Lung (tissue), 11 donors: ENCODE measurements at regions not wholly inside any gene's neighbourhood (a gene's known extent, or its start where the extent isn't known, plus 50 kb on each side); places are given as distances from the start of the nearest gene placed in this dataset.

Experiments
- ATAC-seq: fragments of 200-7000 bp; cut with Tn5 transposase; one replicate; pipeline ENCODE4 v1.9.1; 2020; ENCODE audit warnings: moderate number of reproducible peaks; ENCODE audit not compliant: insufficient read depth, low FRiP score
- DNase-seq, 3 donors: peaks; one replicate each; pipeline ENCODE4 v3.0.0-alpha.2; 2013 to 2017
- H3K27ac ChIP-seq, 2 donors: one replicate each; pipeline ENCODE4 v1.5.1; 2013; ENCODE audit warnings: mild to moderate bottlenecking in 2 of 2, moderate library complexity in 2 of 2, control low read depth in 1 of 2, inconsistent platforms in 1 of 2, low read depth in 1 of 2, low read length in 1 of 2
- H3K27me3 ChIP-seq, 3 donors: one replicate each; pipeline ENCODE4 v1.5.1; 2013; ENCODE audit warnings: low read length in 2 of 3; ENCODE audit not compliant: control insufficient read depth in 3 of 3, insufficient read depth in 3 of 3
- H3K36me3 ChIP-seq, 4 donors: one replicate each; pipeline ENCODE4 v1.5.1; 2013; ENCODE audit warnings: low read length in 4 of 4, mild to moderate bottlenecking in 1 of 4, moderate library complexity in 1 of 4; ENCODE audit not compliant: control insufficient read depth in 4 of 4, insufficient read depth in 4 of 4
- H3K4me1 ChIP-seq, 5 donors: one replicate each; pipeline ENCODE4 v1.5.1; 2013; ENCODE audit warnings: low read length in 5 of 5, mild to moderate bottlenecking in 2 of 5, moderate library complexity in 1 of 5; ENCODE audit not compliant: control insufficient read depth in 5 of 5, insufficient read depth in 5 of 5
- H3K4me3 ChIP-seq: one replicate; pipeline ENCODE4 v1.5.1; 2013; ENCODE audit warnings: mild to moderate bottlenecking, control low read depth, moderate library complexity
- H3K9ac ChIP-seq, 2 donors: one replicate each; pipeline ENCODE4 v1.5.1; 2013; ENCODE audit warnings: low read length in 2 of 2, control low read depth in 1 of 2; ENCODE audit not compliant: insufficient read depth in 1 of 2
- H3K9me3 ChIP-seq, 4 donors: one replicate each; pipeline ENCODE4 v1.5.1; 2013; ENCODE audit warnings: low read length in 3 of 4, mild to moderate bottlenecking in 1 of 4, moderate library complexity in 1 of 4; ENCODE audit not compliant: control insufficient read depth in 4 of 4, insufficient read depth in 3 of 4
- WGBS, 2 donors: extraction: QIAGEN DNeasy Blood & Tissue Kit; methylation state at CpG; one replicate each; pipeline ENCODE4 v1.1.7; 2013; 5-methylcytosine and 5-hydroxymethylcytosine counted together
- TF ChIP-seq, protein P1 (sequence below): IDR thresholded peaks from 2 replicates; pipeline ENCODE4 v1.5.1; 2012; ENCODE audit warnings: mild to moderate bottlenecking; ENCODE audit errors: control extremely low read depth, extremely low read depth
- donor health status: control.
- donor health status: control.
- donor health status: Bipolar disorder and iron deficiency.
- donor health status: healthy.
- donor health status: DM: yes; HTN: yes; CAD: no.

DNA sequence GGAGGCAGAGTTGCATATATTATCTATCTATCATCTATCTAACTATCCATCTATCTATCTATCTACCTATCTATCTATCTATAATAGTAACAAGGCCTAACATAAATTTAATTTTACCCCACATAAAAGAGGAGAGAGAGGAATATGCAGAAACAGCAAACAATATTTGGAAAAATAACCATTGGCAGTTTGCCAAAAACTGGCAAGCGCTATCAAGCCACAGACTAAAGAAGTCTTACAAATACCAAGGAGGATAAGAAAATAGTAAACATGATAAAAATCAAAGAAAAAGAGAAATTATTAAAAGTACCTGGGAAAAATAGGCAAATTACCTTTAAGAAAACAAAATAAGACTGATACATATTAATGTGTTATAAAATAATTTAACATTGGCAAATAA lies 230.8 kb downstream of the CPXCR1 start:
- Histone ChIP-seq H3K36me3 (no peaks in the 10 kb centered on the region), H3K9me3 (no peaks in the 10 kb centered on the region), H3K9ac (no peak overlapping the region), H3K4me1 (no peaks in the 10 kb centered on the region), H3K4me3 (no peak overlapping the region), H3K27me3 (no peaks in the 10 kb centered on the region), H3K27ac (no peak overlapping the region)
- WGBS, 2 donors = 72 to 73% methylated on average over 1 of the region's 1 CpG
- TF ChIP-seq, protein P1, sequence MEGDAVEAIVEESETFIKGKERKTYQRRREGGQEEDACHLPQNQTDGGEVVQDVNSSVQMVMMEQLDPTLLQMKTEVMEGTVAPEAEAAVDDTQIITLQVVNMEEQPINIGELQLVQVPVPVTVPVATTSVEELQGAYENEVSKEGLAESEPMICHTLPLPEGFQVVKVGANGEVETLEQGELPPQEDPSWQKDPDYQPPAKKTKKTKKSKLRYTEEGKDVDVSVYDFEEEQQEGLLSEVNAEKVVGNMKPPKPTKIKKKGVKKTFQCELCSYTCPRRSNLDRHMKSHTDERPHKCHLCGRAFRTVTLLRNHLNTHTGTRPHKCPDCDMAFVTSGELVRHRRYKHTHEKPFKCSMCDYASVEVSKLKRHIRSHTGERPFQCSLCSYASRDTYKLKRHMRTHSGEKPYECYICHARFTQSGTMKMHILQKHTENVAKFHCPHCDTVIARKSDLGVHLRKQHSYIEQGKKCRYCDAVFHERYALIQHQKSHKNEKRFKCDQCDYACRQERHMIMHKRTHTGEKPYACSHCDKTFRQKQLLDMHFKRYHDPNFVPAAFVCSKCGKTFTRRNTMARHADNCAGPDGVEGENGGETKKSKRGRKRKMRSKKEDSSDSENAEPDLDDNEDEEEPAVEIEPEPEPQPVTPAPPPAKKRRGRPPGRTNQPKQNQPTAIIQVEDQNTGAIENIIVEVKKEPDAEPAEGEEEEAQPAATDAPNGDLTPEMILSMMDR = no peak
- no peak for ATAC-seq
- DNase-seq = peak in 1 of 3 donors; percentile 1

DNA sequence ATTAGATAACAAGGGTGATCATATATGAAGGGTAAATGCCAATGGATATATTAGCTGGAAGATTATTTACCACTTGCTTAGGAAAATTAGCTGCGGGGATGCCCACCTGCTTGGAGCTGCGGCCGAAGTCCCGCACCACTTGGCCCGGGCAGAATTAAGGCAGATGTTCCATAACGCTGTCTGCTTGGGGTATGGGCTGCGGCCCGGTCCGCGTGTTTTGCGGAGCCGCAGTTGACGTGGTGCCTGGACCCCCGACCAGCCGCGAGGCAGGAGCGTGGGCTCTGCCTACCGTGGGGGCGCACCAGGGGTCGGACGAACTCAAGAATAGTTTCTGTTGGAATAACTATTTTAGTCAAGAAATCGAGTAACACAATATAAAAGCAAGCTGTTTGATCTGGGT lies 235.2 kb downstream of the CPXCR1 start:
- H3K9ac ChIP-seq = no peak overlapping the region
- H3K4me1 ChIP-seq = no peaks in the 10 kb centered on the region
- H3K9me3 ChIP-seq = no peaks in the 10 kb centered on the region
- no peak overlapping the region for H3K27ac ChIP-seq
- TF ChIP-seq, protein P1 = no peak
- H3K36me3 ChIP-seq = no peaks in the 10 kb centered on the region
- 89 to 93% methylated on average over 20 to 22 of the region's 22 CpGs for WGBS, 2 donors
- DNase-seq = no peak
- H3K4me3 ChIP-seq = no peak overlapping the region
- no peak for ATAC-seq
- peaks cover 0 to 2% (median 2%) of the 10 kb centered on the region in 3 donors for H3K27me3 ChIP-seq

DNA sequence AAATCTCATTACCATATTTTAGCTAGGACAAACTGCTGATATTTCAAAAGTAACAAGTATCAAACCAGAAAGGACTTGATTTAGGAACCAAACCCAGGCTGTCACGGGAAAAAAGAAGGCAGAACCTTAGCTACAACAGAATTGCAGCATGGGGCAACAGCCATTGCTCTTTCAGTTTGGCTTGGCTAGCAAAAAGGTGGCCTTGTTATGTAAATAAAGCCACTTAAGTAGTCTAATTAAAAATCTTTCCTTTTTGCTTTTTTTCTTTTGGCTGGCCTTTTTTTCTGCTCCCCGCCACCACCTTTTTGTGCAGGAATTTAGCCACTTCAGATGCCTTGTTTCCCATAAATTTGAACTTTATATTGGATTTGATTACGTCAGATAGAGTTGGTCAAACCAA lies 235.9 kb downstream of the CPXCR1 start:
- Histone ChIP-seq H3K27me3 (peaks cover 0 to 2% (median 2%) of the 10 kb centered on the region in 3 donors), H3K27ac (no peak overlapping the region), H3K4me1 (no peaks in the 10 kb centered on the region), H3K36me3 (no peaks in the 10 kb centered on the region), H3K9ac (no peak overlapping the region), H3K9me3 (no peaks in the 10 kb centered on the region), H3K4me3 (no peak overlapping the region)
- TF ChIP-seq, protein P1 = no peak
- WGBS, 2 donors = 69 to 87% methylated on average over 3 of the region's 3 CpGs
- no peak for DNase-seq
- ATAC-seq = no peak

DNA sequence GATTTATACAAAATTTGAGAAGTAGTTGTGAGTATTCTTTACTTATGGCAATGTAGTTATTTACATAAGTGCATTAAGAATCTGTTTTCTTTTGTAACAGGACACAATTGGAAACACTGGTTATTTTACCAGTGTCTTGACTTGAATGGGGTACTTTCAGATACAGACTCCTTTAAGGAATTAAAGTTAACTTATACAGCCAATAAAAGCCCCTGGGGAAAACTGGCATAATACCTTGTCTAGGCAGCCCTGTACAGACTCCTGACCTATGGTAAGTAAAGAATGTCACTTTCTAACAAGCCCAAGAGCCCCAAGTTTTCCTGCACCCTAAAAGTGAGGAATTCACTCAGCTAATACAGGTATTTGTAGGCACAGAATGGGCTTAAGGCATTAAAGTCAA lies 241.8 kb downstream of the CPXCR1 start:
- no peaks in the 10 kb centered on the region for H3K9me3 ChIP-seq
- TF ChIP-seq, protein P1 = no peak

More for the DNA sequence above, 241.8 kb downstream of the CPXCR1 start:
- Histone ChIP-seq H3K36me3 (no peaks in the 10 kb centered on the region), H3K4me1 (no peaks in the 10 kb centered on the region), H3K27me3 (peaks cover 0 to 2% (median 2%) of the 10 kb centered on the region in 3 donors), H3K4me3 (no peak overlapping the region), H3K27ac (no peak overlapping the region), H3K9ac (no peak overlapping the region)
- no peak for ATAC-seq
- no peak for DNase-seq
